ENCODE measurements at regions not wholly inside any gene's neighbourhood (a gene's known extent, or its start where the extent isn't known, plus 50 kb on each side); places are given as distances from the start of the nearest gene placed in this dataset.

- DNase-seq = no peak
Measured at GRCh38 chr2:225340923-225341322, 58.6 kb upstream of the NYAP2 start.

- no peak for DNase-seq
Measured at GRCh38 chr2:225337183-225337582, 62.3 kb upstream of the NYAP2 start.

- peak; percentile 97 for DNase-seq
Measured at GRCh38 chr2:225334514-225334913, 65.0 kb upstream of the NYAP2 start.

- DNase-seq = no peak
Measured at GRCh38 chr2:225328192-225328591, 71.3 kb upstream of the NYAP2 start.

- no peak for DNase-seq
Measured at GRCh38 chr2:225326969-225327368, 72.5 kb upstream of the NYAP2 start.

GRCh38 chr2:225319872-225320271 lies 79.6 kb upstream of the NYAP2 start:
- no peak for DNase-seq

GRCh38 chr2:225318440-225318839 lies 81.1 kb upstream of the NYAP2 start:
- DNase-seq = no peak

GRCh38 chr2:225317186-225317585 lies 82.3 kb upstream of the NYAP2 start:
- no peak for DNase-seq

- DNase-seq = no peak
Measured at GRCh38 chr2:225310745-225311144, 88.8 kb upstream of the NYAP2 start.

- DNase-seq = no peak
Measured at GRCh38 chr2:225309516-225309915, 90.0 kb upstream of the NYAP2 start.

- no peak for DNase-seq
Measured at GRCh38 chr2:225296951-225297350, 102.6 kb upstream of the NYAP2 start.

GRCh38 chr2:225295102-225295501 lies 104.4 kb upstream of the NYAP2 start:
- no peak for DNase-seq

GRCh38 chr2:225293638-225294037 lies 105.9 kb upstream of the NYAP2 start:
- DNase-seq = no peak

GRCh38 chr2:225290757-225291400 lies 108.6 kb upstream of the NYAP2 start:
- no peak for DNase-seq

- DNase-seq = no peak
Measured at GRCh38 chr2:225289659-225290058, 109.9 kb upstream of the NYAP2 start.

- no peak for DNase-seq
Measured at GRCh38 chr2:225288986-225289385, 110.5 kb upstream of the NYAP2 start.

- peak; percentile 18 for DNase-seq
Measured at GRCh38 chr2:225282858-225283710, 116.4 kb upstream of the NYAP2 start.

- DNase-seq = no peak
Measured at GRCh38 chr2:225276207-225276606, 123.3 kb upstream of the NYAP2 start.

- DNase-seq = no peak
Measured at GRCh38 chr2:225275443-225275842, 124.1 kb upstream of the NYAP2 start.

- DNase-seq = peak; percentile 75
Measured at GRCh38 chr2:225274751-225275150, 124.8 kb upstream of the NYAP2 start.

GRCh38 chr2:225272173-225272572 lies 127.3 kb upstream of the NYAP2 start:
- DNase-seq = peak; percentile 72

- peak; percentile 38 for DNase-seq
Measured at GRCh38 chr2:225270861-225271260, 128.6 kb upstream of the NYAP2 start.

- DNase-seq = peak; percentile 40
Measured at GRCh38 chr2:225270053-225270452, 129.5 kb upstream of the NYAP2 start.

- no peak for DNase-seq
Measured at GRCh38 chr2:225254363-225254762, 145.1 kb upstream of the NYAP2 start.

- DNase-seq = no peak
Measured at GRCh38 chr2:225244933-225245332, 154.6 kb upstream of the NYAP2 start.

Data from DMS153 (cell line).